GM19452 (cell line): ENCODE measurements at regions not wholly inside any gene's neighbourhood (a gene's known extent, or its start where the extent isn't known, plus 50 kb on each side); places are given as distances from the start of the nearest gene placed in this dataset.

Experiments
- ATAC-seq: cut with Tn5 transposase; IDR thresholded peaks from one replicate; pipeline ENCODE4 v1.9.1; 2021; ENCODE audit not compliant: unreplicated experiment

DNA sequence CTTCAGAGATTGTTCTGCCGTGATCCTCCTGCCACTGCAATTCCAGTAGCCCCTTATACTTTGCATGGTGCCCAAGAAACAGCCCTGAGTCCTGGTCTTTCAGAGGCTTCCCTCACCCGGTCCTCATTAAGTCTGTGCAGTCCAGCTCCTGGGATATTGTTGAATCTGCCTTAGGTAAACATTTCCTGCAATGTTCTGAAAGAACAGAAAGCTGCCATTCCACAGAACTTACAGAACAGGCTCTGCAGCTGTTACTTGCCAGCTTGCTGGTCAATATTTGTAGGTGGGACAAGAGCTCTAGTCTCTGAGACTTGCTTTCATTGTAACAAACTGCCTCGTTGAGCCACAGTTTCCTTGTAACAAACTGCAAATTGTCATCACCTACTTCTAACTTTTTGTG, 115.0 kb upstream of the KIF5B start:
- ATAC-seq: no peak

DNA sequence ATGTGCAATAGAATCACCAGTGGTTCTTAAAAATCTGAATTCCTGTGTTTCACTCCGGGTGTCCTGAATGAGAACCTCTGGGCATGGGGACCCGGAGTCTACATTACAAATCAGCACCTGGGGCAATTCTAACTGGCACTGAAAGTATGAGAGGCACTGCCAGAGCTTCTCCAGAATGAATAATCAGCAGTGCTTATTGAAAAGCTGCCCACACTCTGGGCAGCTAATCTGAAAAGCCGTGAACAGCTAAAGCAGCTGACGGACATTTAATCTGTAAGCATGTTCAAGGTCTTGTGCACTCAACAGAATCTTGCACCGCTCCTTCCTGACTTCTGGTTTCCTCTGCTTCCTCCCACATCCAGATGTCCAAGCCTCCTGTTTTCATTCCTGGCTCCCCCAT, 113.3 kb upstream of the KIF5B start:
- ATAC-seq: no peak

DNA sequence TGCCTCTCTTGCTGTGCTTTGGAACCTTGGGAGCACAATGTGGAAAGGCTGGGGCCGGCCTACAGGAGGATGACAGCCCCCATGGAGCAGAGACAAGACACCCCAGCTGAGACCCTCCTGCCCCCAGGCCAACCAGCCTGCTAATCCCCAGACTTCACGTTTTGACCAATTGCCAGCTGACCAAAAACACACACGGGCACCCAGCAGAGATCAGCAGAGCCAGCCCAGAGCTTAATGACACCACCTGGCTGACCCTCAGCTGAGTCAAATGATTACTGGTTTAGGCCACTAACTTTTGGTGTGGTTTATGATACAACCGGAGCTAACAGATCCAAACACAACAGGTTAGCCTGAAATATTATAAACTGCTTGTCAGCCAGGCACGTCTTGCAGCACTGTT, 111.2 kb upstream of the KIF5B start:
- no peak for ATAC-seq

DNA sequence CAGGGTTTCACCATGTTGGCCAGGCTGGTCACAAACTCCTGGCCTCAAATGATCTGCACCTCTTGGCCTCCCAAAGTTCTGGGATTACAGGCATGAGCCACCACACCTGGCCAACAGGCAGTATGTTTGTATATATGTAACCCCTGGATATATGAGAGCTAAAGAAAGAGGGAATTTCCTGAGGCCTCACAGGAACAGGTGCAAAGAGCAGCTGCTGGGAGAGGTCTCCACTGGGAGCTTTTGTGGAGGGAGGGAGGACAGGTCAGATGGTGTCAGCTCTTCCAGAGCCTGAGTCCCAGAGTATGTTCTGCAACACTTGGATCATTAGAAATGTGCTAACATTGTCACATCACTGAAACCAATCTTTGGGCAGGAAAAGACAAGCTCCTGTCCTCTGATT, 110.1 kb upstream of the KIF5B start:
- no peak for ATAC-seq

DNA sequence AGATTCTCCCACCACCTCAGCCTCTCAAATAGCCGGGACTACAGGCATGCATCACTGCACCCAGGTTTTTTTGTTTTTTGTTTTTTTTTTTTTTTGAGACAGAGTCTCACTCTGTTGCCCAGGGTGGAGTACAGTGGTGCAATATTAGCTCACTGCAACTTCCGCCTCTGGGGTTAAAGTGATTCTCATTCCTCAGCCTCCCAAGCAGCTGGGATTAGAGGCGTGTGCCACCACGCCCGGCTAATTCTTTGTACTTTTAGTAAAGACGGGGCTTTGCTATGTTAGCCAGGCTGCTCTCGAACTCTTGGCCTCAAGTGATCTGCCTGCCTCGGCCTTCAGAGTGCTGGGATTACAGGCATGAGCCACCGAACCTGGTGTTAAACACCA, 107.5 kb upstream of the KIF5B start:
- no peak for ATAC-seq

DNA sequence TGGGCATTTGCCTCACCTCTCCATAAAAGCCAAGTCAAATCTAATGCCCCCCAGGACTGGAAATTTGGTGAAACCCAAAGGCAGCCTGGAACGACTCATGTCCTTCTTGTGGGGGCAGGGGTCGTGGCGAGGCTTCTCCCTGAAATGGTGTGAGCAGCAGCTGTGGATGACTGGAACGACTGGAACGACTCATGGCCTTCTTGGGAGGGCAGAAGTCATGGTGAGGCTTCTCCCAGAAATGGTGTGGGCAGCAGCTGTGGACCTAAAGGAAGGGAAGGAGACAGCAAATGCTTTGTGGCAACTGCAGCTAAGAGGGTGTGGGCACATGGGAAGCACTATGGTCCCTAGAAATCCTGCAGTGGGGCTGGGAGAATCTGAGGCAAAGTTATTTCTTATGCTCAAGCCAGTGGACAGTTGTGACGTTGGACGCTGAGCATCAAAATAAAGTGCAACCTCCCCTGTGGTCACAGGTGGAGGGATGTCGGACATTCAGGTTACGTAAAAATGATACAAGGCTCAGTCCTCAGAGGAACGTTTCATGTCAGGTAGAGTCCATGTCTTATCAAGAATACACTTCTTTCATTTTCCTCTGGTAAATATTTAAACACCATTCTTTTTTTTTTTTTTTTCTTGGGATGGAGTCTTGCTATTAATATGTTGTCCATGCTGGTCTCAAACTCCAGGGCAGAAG, 107.0 kb upstream of the KIF5B start:
- ATAC-seq: no peak

DNA sequence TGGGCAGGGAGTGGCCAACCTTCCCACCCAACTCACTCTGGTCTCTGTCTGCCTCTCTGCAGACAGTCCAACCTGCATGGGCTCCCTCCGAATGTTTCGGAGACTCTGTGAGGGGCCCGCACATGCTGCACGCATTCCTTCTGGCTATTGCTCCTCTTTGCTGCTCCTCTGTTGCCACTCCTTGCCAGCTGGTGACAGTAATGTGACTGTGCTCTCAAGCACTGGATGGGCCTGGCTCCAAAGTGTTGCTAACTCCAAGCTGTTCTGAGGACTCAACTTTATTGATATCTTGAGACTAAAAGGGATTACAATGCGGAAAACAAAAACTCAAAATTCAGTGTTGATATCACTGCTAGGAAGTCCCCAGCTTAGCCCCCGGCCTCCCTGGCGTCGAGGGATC, 105.4 kb upstream of the KIF5B start:
- ATAC-seq: no peak

DNA sequence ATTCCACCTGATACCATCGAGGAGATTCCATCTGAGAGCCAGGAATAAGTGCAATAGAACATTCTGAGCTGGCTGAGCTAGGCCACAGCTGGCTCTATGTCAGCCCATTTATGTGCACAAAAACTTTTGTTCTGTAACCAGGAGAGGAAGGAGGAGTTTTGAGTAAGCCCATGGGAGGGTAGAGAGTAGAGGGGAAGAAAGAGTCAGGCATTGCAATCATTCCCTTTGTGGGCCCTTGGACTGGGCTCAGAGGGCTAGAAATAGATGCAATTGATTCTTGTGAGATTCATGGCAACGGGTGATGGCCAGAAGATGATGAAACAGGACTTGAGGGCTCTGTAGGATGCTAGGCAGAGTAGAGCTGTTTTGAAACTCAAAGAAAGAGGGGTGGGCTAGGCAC, 104.6 kb upstream of the KIF5B start:
- ATAC-seq: no peak

DNA sequence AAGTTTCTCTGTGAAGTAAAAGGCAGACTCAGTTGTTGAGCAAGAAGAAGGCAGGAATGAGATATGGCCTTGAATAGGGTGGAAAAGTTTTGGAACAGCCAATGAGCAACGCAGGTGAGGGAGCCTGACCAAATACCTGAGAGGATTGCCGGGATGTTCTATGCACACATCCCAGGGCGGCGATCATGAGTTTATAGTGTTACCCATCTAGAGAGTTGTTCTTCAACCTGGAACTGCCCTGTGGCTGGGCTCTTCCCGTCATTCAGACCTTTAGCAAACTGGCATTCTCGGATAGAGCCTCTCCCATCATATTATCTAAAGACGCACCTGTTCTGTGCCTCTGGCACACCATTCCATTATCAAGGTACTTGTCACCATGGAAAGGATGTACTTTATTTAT, 103.0 kb upstream of the KIF5B start:
- no peak for ATAC-seq

DNA sequence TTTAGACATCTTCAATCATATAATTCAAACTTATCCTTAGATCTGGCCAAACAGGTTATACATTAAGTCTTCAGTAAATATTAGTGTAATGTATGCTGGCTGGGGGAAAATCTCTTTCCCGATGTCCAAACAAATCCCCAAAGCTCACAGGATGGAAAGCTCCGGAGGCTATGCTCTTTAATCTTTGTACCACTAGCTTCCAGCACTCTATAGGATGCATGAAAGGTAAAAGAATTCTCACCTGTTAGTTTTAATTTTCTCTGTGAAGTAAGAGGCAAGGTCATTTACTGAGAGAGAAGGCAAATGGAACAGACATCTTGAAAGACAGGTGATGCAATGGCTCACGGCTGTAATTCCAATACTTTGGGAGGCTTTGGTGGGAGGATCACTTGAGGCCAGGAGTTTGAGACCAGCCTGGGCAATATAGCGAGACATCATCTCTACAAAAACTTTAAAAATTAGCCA, 99.8 kb upstream of the KIF5B start:
- ATAC-seq: no peak

DNA sequence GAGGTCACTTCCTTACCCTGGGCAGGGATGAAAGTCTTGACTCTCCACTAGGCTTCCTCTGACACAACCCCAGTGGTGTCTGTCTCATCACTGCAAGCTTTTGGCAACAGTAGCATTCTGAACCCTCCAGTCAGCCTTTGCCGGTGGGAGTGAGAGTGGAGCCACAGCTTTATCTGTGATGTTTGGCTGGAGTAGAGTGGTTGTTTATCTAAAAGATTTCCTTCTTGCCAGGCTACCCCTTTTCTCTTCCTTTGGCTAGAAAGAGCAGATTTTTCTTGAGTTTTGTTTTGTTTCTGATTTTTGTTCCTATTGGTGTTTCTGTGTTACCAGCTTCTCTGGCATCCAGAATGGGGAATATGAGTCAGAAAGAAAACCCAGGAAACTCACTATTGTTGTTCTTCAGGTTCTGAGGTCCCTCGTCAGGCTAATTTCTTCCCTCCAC, 98.9 kb upstream of the KIF5B start:
- no peak for ATAC-seq

DNA sequence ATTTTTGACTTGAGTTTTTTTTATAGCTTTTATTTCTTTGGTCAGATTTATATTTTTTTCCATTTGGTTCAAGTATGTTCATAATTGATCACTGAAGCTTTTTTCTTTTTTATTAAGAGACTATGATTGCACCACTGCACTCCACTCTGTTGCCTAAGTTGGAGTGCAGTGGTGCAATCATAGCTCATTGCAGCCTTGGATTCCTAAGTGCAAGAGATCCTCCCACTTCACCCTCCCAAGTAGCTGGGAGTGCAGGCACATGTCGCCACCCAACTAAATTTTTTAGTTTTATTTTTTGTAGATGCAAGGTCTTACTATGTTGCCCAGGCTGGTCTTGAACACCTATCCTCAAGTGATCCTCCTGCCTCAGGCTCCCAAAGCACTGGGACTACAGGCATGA, 97.7 kb upstream of the KIF5B start:
- ATAC-seq: no peak

DNA sequence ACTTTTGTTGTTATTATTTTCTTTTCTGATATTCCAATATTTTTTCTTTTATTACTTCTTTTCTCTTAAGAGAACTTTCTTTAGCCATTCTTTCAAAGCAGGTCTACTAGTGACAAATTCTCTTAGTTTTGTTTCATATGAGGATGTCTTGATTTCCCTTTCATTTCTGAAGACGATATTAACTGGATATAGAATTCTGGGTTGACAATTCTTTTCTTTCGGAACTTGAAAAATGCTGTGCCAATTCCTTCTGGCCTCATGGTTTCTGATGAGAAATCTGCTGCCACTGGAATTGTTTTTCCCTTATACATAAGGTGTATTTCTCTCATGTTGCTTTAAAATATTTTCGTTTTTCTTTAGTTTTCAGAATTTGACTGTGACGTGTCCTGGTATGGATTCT, 97.0 kb upstream of the KIF5B start:
- ATAC-seq: no peak

DNA sequence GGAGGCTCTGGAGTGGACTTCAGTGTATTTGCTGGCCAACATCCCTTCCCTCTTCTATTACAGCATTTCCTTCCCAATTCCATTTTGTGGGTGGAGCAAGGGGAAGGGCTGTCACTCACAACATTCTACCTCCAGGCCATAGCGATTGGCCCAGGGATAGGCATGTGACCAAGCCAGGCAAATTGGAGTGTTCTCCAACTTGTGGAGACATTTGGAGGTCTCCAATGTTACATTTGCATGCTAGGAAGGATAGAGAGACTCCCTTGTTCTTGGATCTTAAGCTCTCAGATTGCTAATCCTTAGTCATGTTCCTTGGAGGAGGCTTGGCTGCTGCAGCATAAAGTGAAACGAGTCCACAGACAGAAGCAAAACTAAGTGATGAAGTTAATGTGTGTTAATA, 95.6 kb upstream of the KIF5B start:
- ATAC-seq: no peak

DNA sequence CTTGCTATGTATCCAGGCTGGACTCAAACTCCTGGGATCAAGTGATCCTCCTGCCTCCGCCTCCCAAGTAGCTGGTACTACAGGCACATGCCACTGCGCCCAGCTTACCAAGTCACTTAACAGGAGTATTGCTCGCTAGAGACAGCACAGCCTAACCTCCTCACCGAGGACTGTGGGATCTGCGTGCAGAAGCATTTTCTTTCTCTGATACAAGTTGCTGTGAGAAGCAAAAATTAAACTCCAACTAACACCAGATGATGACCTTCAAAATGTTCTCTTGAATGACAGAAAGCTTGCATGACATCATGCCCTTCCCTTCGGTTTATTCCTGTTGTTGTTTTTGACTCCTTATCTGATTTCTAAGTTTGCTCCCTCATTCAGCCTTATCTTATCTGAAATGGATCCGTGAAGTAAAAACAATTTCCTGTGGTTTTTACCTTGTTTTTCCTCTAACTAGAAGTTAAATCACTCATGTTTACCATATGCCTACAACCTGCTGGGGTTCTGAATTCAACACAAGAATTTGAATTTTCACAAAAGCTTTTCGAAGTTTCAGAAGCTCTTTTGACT, 94.4 kb upstream of the KIF5B start:
- no peak for ATAC-seq

DNA sequence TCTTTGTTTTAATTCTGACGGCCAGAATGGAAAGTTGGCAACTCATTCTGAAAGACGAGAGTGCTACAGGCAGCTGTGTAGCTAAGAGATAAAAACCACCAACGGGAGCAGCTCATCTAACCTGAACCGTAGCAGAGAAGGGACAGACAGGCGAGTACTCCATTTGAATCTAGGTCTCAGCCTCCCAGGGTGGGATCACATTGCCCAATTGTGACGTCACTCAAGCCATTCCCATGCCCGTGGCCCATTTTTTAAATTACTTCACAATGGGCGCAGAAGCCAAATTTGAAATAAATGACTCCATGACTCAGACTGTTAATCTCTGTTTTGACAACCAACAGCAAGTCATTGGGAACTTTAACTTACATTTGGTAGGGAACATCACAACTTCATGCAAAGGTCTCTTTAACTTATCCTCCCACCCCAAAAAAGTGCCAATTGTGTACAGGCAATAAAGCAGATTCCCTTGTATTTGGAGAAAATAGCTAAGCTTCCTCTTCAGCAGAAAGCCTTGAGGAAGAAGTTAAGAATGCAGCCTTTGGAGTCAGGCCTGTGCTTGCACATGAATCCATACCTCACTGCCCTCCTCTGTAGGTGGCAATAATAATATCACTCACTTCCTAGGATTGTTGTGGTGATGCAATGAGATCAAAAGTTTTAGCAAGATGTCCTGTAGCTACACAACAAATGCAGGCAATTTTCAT, 93.2 kb upstream of the KIF5B start:
- ATAC-seq: peak; percentile 91

DNA sequence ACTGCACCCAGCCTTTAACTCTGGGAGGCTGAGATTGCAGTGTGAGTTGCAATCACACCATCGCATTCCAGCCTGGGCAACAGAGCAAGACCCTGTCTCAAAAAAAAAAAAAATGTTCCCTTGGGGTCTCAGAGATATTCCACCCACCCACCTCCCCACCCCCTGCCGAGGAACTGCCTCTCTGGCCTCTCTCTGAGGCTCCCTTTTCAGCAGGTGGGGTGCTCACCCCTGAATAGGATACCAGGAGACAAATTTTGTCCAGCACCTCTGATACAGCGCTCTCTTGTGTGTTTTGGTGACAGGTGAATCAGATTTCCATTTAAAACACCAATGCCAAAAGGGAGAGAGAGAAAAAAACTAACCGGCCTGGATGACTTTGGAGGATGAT, 92.6 kb upstream of the KIF5B start:
- peak; percentile 28 for ATAC-seq

DNA sequence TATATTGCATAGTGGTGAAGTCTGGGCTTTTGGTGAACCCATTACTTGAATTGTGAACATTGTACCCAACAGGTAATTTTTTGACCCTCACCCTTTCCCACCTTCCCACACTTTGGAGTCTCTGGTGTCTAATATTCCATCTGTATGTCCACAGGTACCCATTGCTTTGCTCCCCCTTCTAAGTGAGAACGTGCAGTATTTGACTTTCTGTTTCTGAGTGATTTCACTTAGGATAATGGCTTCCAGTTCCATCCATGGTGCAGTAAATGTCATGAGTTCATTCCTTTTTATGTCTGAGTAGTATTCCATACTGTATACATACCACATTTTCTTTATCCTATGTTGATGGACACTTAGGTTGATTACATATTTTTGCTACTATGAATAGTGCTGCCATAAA, 91.5 kb upstream of the KIF5B start:
- no peak for ATAC-seq

DNA sequence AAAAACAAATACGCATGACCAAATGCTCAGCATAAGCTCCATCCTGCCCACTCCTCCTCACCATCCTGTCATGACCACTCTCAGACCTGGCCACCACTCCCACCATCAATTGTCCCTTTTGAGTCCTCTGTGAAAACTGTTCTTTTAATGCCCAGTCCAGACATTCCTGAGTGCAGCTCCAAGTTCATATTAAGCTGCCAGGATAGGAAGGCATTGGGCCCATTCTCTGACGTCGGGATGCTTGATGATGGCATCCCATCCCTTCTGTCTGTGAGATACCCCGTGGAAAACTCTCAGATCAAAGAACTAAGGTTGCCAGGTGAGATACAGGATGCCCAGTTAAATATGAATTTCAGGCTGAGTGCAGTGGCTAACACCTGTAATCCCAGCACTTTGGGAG, 89.9 kb upstream of the KIF5B start:
- no peak for ATAC-seq

DNA sequence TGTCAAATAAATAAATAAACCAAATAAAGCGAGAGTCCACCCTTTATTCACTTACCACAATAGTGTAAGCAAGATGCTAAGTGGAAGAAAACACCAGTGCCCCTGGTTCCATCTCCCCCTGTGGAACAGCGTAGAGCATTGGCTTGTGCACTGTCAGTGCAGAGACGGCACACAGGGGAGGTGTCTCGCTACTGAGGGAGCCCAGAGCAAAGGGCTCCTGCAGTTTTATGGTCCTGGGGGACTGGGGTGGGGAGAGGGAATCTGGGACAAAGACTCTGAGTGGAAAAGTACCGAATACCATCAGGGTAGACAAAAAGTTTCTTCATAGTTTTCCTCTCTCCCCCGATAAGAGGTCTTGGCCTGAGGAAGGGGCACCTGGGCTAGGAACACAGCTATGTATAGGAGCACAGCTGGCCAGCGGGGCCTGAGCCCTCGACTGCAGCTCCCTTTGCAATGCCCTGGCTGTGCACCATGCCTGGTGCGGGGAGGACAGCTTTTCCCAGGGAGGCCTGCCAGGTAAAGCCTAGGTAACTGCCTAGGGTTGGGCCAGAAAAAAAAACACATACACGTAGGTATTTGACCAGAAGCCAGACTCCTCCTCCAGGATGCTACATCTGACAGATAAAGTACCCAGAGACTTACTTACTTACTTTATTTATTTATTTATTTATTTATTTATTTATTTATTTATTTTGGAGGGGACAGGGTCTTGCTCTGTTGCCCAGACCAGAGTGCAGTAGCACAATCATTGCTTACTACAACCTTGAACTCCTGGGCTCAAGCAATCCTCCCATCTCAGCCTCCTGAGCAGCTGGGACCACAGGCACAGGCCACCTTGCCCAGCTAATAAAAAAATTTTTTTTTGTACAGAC, 88.8 kb upstream of the KIF5B start:
- ATAC-seq: no peak

DNA sequence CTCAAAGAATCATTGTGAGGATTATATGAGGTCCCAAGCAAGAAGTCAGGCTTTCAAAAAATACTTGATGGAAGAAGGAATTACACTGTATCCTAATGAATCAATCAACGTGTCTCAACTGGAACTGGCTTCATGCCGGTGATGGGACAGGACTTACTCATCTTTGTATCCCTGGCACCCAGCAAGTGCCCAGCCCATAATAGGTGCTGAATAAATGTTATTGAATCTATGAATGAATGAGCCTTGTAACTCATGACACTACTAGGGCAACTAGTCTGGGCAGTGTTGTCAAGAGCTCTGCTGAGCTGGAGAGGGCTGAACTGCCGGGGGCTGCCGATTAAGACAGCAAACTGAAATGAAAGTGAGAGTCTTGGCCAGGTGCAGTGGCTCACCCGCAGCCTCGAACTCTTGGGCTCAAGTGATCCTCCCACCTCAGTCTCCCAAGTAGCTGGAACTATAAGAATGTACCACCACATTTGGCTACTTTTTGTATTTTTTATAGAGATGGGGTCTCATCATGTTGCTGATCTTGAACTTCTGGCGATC, 87.2 kb upstream of the KIF5B start:
- ATAC-seq: no peak
